ENCODE measurements at regions not wholly inside any gene's neighbourhood (a gene's known extent, or its start where the extent isn't known, plus 50 kb on each side); places are given as distances from the start of the nearest gene placed in this dataset.

- TF ChIP-seq ZBTB7A (IDR thresholded peaks at IDR 0.05; ENCODE audit: low read depth) (no peak), REST (IDR thresholded peaks at IDR 0.05; ENCODE audit: low read depth) (no peak), NFIC (IDR thresholded peaks at IDR 0.05) (no peak), EP300 (IDR thresholded peaks at IDR 0.05; ENCODE audit: borderline replicate concordance) (no peak)
Observed at GRCh38 chr2:103152556-103152955, 390.7 kb downstream of the TMEM182 start.

All from Ishikawa (cell line).